ENCODE measurements at regions not wholly inside any gene's neighbourhood (a gene's known extent, or its start where the extent isn't known, plus 50 kb on each side); places are given as distances from the start of the nearest gene placed in this dataset.
"Not testable (repeated sequence)": the region's sequence is repeated elsewhere in the genome, so short reads cannot be mapped to it uniquely, and the experiment has no call there.

- no peak for DNase-seq (ENCODE audit: low read depth)
- H3K4me3 ChIP-seq (ENCODE audit: low read depth, low read length): no peak overlapping the region
- TF ChIP-seq MYC (IDR thresholded peaks at IDR 0.05; ENCODE audit: low read depth, low read length) (no peak), POLR2A (IDR thresholded peaks at IDR 0.05; ENCODE audit: extremely low read depth, insufficient read length) (no peak)
Measured at GRCh38 chr12:76652402-76652801, 92.8 kb upstream of the OSBPL8 start.

- no peak for TF ChIP-seq MYC (IDR thresholded peaks at IDR 0.05; ENCODE audit: low read depth, low read length)
- TF ChIP-seq MAX (IDR thresholded peaks at IDR 0.05; ENCODE audit: low read depth, low read length): no peak
- TF ChIP-seq CTCF (IDR thresholded peaks at IDR 0.05; ENCODE audit: low read depth, low read length): no peak
- TF ChIP-seq POLR2A (IDR thresholded peaks at IDR 0.05; ENCODE audit: extremely low read depth, insufficient read length): no peak
- H3K4me3 ChIP-seq (ENCODE audit: low read depth, low read length): no peak overlapping the region
- no peak for DNase-seq (ENCODE audit: low read depth)
Measured at GRCh38 chr12:76653342-76653741, 93.8 kb upstream of the OSBPL8 start.

- TF ChIP-seq MAX (IDR thresholded peaks at IDR 0.05; ENCODE audit: low read depth, low read length): no peak
Measured at GRCh38 chr12:76664731-76665130, 99.2 kb upstream of the ZDHHC17 start.

GRCh38 chr12:76666290-76666835 is 97.6 kb upstream of the ZDHHC17 start:
- no peak overlapping the region for H3K4me3 ChIP-seq (ENCODE audit: low read depth, low read length)
- DNase-seq (ENCODE audit: low read depth): no peak
- TF ChIP-seq MYC (IDR thresholded peaks at IDR 0.05; ENCODE audit: low read depth, low read length) (no peak), POLR2A (IDR thresholded peaks at IDR 0.05; ENCODE audit: extremely low read depth, insufficient read length) (no peak), CTCF (IDR thresholded peaks at IDR 0.05; ENCODE audit: low read depth, low read length) (no peak)

More at GRCh38 chr12:76664731-76665130, 99.2 kb upstream of the ZDHHC17 start:
- DNase-seq (ENCODE audit: low read depth): no peak
- no peak overlapping the region for H3K4me3 ChIP-seq (ENCODE audit: low read depth, low read length)

- DNase-seq (ENCODE audit: low read depth): no peak
- TF ChIP-seq POLR2A (IDR thresholded peaks at IDR 0.05; ENCODE audit: extremely low read depth, insufficient read length) (no peak), MYC (IDR thresholded peaks at IDR 0.05; ENCODE audit: low read depth, low read length) (no peak), CTCF (IDR thresholded peaks at IDR 0.05; ENCODE audit: low read depth, low read length) (no peak), MAX (IDR thresholded peaks at IDR 0.05; ENCODE audit: low read depth, low read length) (no peak)
- H3K4me3 ChIP-seq (ENCODE audit: low read depth, low read length): no peak overlapping the region
Measured at GRCh38 chr12:76669981-76670380, 93.9 kb upstream of the ZDHHC17 start.

GRCh38 chr12:76670776-76671175 is 93.1 kb upstream of the ZDHHC17 start:
- no peak for TF ChIP-seq CTCF (IDR thresholded peaks at IDR 0.05; ENCODE audit: low read depth, low read length)
- TF ChIP-seq MAX (IDR thresholded peaks at IDR 0.05; ENCODE audit: low read depth, low read length): no peak
- TF ChIP-seq MYC (IDR thresholded peaks at IDR 0.05; ENCODE audit: low read depth, low read length): no peak
- no peak for DNase-seq (ENCODE audit: low read depth)
- H3K4me3 ChIP-seq (ENCODE audit: low read depth, low read length): no peak overlapping the region

- no peak overlapping the region for H3K4me3 ChIP-seq (ENCODE audit: low read depth, low read length)
- no peak for TF ChIP-seq MYC (IDR thresholded peaks at IDR 0.05; ENCODE audit: low read depth, low read length)
- no peak for TF ChIP-seq CTCF (IDR thresholded peaks at IDR 0.05; ENCODE audit: low read depth, low read length)
- no peak for TF ChIP-seq MAX (IDR thresholded peaks at IDR 0.05; ENCODE audit: low read depth, low read length)
- no peak for TF ChIP-seq POLR2A (IDR thresholded peaks at IDR 0.05; ENCODE audit: extremely low read depth, insufficient read length)
- peak; percentile 16 for DNase-seq (ENCODE audit: low read depth)
Measured at GRCh38 chr12:76674669-76675315, 89.1 kb upstream of the ZDHHC17 start.

- not testable (repeated sequence) for DNase-seq (ENCODE audit: low read depth)
Measured at GRCh38 chr12:76676261-76676660, 87.7 kb upstream of the ZDHHC17 start.

More at GRCh38 chr12:76676261-76676660, 87.7 kb upstream of the ZDHHC17 start:
- not testable (repeated sequence) for H3K4me3 ChIP-seq (ENCODE audit: low read depth, low read length)
